ENCODE measurements at regions not wholly inside any gene's neighbourhood (a gene's known extent, or its start where the extent isn't known, plus 50 kb on each side); places are given as distances from the start of the nearest gene placed in this dataset.

DNA sequence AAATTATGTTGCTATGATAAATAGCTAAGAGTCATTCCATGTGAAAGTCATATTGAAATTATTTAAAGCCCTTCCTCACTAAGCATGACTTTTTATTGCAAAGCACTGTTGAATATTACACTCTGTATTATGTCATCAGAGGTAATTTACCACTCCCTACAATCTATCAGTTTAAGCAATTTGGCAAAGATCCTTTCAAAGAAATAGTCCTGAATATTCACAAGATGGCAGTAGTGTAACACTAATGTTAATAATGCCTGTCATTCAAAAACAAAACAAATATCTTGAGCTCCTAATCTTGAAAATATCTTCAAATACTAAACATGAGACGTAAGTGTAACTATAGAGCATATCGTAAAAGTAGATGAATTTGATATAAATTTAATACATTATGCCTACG, 208.6 kb upstream of the TECRL start:
- TF ChIP-seq, protein P1, sequence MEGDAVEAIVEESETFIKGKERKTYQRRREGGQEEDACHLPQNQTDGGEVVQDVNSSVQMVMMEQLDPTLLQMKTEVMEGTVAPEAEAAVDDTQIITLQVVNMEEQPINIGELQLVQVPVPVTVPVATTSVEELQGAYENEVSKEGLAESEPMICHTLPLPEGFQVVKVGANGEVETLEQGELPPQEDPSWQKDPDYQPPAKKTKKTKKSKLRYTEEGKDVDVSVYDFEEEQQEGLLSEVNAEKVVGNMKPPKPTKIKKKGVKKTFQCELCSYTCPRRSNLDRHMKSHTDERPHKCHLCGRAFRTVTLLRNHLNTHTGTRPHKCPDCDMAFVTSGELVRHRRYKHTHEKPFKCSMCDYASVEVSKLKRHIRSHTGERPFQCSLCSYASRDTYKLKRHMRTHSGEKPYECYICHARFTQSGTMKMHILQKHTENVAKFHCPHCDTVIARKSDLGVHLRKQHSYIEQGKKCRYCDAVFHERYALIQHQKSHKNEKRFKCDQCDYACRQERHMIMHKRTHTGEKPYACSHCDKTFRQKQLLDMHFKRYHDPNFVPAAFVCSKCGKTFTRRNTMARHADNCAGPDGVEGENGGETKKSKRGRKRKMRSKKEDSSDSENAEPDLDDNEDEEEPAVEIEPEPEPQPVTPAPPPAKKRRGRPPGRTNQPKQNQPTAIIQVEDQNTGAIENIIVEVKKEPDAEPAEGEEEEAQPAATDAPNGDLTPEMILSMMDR (IDR thresholded peaks at IDR 0.05) = no peak
- no peak for TF ChIP-seq NR3C1 (CRISPR knock-in tag; conservative IDR thresholded peaks at IDR 0.05; ENCODE audit: low read depth)
- no peak for TF ChIP-seq NR1H2 (CRISPR knock-in tag; IDR thresholded peaks at IDR 0.05)
- TF ChIP-seq, protein P2, sequence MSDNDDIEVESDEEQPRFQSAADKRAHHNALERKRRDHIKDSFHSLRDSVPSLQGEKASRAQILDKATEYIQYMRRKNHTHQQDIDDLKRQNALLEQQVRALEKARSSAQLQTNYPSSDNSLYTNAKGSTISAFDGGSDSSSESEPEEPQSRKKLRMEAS (CRISPR knock-in tag; IDR thresholded peaks at IDR 0.05) = no peak
- TF ChIP-seq, protein P3, sequence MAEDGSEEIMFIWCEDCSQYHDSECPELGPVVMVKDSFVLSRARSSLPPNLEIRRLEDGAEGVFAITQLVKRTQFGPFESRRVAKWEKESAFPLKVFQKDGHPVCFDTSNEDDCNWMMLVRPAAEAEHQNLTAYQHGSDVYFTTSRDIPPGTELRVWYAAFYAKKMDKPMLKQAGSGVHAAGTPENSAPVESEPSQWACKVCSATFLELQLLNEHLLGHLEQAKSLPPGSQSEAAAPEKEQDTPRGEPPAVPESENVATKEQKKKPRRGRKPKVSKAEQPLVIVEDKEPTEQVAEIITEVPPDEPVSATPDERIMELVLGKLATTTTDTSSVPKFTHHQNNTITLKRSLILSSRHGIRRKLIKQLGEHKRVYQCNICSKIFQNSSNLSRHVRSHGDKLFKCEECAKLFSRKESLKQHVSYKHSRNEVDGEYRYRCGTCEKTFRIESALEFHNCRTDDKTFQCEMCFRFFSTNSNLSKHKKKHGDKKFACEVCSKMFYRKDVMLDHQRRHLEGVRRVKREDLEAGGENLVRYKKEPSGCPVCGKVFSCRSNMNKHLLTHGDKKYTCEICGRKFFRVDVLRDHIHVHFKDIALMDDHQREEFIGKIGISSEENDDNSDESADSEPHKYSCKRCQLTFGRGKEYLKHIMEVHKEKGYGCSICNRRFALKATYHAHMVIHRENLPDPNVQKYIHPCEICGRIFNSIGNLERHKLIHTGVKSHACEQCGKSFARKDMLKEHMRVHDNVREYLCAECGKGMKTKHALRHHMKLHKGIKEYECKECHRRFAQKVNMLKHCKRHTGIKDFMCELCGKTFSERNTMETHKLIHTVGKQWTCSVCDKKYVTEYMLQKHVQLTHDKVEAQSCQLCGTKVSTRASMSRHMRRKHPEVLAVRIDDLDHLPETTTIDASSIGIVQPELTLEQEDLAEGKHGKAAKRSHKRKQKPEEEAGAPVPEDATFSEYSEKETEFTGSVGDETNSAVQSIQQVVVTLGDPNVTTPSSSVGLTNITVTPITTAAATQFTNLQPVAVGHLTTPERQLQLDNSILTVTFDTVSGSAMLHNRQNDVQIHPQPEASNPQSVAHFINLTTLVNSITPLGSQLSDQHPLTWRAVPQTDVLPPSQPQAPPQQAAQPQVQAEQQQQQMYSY (CRISPR knock-in tag; IDR thresholded peaks at IDR 0.05) = no peak
- TF ChIP-seq ZNF512 (CRISPR knock-in tag; IDR thresholded peaks at IDR 0.05; ENCODE audit: borderline replicate concordance) = no peak
- no peak for TF ChIP-seq ATF1 (CRISPR knock-in tag; IDR thresholded peaks at IDR 0.05)
- TF ChIP-seq, protein P4, sequence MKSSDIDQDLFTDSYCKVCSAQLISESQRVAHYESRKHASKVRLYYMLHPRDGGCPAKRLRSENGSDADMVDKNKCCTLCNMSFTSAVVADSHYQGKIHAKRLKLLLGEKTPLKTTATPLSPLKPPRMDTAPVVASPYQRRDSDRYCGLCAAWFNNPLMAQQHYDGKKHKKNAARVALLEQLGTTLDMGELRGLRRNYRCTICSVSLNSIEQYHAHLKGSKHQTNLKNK (CRISPR knock-in tag; IDR thresholded peaks at IDR 0.05) = no peak
- no peak for TF ChIP-seq ZNF138 (CRISPR knock-in tag; conservative IDR thresholded peaks at IDR 0.05)
- no peak for TF ChIP-seq USF2 (CRISPR knock-in tag; IDR thresholded peaks at IDR 0.05)
- TF ChIP-seq MYBL2 (CRISPR knock-in tag; IDR thresholded peaks at IDR 0.05) = no peak
- TF ChIP-seq, protein P5, sequence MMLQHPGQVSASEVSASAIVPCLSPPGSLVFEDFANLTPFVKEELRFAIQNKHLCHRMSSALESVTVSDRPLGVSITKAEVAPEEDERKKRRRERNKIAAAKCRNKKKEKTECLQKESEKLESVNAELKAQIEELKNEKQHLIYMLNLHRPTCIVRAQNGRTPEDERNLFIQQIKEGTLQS (CRISPR knock-in tag; conservative IDR thresholded peaks at IDR 0.05) = no peak
